NCI-H2227 treated with DMSO at 0.1 percent for 48 hours (cell line): ENCODE measurements at regions not wholly inside any gene's neighbourhood (a gene's known extent, or its start where the extent isn't known, plus 50 kb on each side); places are given as distances from the start of the nearest gene placed in this dataset.
"Not testable (repeated sequence)": the region's sequence is repeated elsewhere in the genome, so short reads cannot be mapped to it uniquely, and the experiment has no call there.

Source experiments
- DNase-seq: peaks from one replicate; lab custom pipeline; 2025; lab: John Stamatoyannopoulos, UW

GRCh38 chr9:106228861-106229260 is 534.5 kb downstream of the TMEM38B start:
- no peak for DNase-seq

DNA sequence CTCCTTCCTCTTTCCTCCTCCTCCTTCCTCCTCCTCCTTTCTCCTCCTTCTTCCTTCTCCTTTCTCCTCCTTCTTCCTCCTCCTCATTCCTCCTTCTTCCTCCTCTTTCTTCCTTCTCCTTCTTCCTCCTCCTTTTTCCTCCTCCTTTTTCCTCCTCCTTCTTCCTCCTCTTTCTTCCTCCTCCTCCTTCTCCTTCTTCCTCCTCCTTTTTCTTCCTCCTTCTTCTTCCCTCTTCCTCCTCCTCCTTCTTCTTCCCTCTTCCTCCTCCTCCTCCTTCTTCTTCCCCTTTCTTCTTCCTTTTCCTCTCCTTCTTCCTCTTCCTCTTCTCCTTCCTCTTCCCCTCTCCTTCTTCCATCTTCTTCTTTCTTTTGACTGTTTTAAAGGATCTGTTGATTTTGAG is 538.8 kb downstream of the TMEM38B start:
- no peak for DNase-seq

DNA sequence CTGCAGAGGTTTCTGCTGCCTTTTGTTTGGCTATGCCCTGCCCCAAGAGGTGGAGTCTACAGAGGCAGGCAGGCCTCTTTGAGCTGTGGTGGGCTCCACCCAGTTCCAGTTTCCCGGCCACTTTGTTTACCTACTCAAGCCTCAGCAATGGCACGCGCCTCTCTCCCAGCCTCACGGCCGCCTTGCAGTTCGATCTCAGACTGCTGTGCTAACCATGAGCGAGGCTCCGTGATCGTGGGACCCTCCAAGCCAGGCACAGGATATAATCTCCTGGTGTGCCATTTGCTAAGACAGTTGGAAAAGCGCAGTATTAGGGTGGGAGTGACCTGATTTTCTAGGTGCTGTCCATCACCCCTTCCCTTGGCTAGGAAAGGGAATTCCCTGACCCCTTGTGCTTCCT is 566.6 kb downstream of the TMEM38B start:
- DNase-seq: not testable (repeated sequence)

DNA sequence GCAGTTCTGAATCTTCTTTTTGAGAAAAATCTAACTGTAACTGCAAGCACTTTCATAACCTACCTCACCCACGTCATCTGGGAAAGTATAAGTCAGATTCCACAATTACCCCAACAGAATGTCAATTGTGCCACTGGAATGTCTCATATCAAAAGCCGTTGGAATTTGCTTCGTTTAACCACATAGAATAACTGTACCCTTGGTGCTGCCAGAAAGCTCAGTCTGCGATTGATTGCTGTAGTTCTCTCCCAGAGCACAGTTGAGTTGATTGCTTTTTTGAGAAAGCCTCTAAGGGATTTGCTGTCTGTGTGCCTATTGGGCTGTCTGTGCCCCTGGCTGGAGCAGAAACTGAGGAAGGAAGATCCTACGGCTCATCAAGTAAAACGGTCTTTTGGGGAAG is 583.6 kb downstream of the TMEM38B start:
- no peak for DNase-seq

- DNase-seq: no peak
Measured at GRCh38 chr9:106283769-106284168, 579.2 kb upstream of the ZNF462 start.

DNA sequence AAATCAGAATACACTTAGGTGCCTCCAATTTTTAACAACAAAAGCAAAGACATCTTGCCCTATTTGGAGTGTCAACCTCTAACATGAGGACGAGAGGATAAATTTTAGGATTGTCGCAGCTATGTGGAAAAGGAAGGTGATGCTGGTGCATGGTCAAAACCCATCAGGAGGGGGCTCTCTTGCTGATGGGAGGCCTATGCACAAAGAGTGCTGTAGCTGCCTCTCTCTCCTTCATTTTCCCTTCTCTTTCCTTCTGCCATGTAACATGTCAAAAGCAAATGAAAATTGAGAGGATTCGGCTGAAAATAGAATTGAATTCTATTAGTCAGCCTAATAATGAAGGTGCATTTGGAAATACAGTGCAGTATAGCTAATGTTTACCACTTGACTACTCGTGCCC is 578.7 kb upstream of the ZNF462 start:
- no peak for DNase-seq

DNA sequence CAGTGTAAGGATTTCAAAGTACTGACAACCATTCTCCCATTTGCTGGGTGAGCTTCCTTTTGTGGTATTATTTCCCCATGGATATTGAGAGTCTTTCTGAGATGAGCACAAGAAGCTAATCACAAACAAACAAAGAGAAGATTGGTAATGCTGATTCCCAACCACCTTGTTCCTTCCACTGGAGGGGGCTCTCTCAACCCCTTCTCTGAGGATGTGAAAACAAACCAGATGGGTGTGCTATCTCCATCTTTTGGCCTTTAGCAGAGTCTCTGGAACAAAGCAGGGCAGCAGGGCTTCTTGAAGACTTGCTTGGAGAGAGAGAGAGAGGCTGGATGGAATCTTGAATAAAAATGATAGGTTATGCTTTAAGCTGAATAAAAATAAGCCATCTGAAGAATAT is 576.7 kb upstream of the ZNF462 start:
- DNase-seq: no peak

- DNase-seq: no peak
Measured at GRCh38 chr9:106287091-106287631, 575.8 kb upstream of the ZNF462 start.

- DNase-seq: no peak
Measured at GRCh38 chr9:106287731-106288130, 575.2 kb upstream of the ZNF462 start.

GRCh38 chr9:106288689-106289088 is 574.3 kb upstream of the ZNF462 start:
- no peak for DNase-seq

DNA sequence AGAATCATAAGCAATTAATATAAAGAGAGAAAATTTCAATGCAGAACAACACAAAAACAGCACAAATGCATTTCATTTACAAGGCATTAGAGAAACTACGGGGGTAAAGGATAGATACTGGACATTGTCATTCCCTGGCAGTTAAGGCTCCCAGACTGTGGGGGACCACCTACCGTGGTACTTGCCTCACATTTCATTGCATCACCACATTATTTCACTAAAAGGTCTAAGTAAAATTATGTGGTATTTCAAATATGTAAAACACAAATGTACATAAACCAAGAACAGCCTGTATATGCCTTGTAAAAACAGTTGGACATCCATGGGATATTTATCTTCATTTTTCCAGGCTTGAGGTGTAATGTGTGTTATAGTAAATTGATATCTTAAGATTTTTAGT is 571.2 kb upstream of the ZNF462 start:
- DNase-seq: no peak

GRCh38 chr9:106296426-106296825 is 566.5 kb upstream of the ZNF462 start:
- DNase-seq: no peak

DNA sequence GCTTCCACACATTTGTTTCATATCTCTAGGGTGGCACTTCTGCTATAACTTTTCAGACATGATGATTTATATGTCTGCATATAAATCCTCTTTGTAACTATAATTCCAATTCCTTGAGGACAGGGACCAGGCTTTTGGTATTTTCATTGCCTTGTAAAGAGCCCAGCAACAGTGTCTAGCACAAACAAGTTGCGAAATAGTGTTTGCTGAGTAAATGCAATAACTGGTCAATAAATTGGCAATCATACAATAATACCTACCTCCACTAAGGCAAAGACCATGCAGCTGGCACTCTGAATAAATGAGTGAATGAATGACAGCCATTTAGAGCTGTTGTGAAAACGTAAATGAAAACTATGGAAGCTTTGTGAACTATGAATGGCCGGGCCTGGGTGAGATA is 564.0 kb upstream of the ZNF462 start:
- no peak for DNase-seq

DNA sequence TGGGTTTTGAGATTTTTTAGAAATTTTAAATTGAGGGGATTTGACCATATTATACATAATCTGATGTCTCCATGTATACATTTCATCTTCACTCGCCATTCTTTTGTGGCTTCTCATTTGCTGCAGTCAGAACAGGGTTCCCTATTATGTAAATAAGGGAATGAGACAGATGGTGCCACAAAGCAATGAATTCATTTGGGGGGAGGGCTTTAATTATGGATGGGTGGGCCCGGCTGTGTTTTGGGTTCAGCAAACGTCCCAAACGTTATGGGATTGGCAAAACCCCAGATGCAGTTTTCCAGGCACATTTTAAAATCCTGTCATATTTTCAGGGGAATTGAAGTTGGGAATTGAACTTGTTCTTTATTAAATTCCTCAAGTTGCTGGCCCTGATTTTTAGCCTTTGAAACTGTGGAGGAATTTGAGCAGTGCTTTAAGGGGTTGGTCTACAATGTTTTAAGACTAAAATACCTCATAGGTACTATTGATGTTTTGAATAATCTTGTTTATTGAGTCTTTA is 558.5 kb upstream of the ZNF462 start:
- no peak for DNase-seq

DNA sequence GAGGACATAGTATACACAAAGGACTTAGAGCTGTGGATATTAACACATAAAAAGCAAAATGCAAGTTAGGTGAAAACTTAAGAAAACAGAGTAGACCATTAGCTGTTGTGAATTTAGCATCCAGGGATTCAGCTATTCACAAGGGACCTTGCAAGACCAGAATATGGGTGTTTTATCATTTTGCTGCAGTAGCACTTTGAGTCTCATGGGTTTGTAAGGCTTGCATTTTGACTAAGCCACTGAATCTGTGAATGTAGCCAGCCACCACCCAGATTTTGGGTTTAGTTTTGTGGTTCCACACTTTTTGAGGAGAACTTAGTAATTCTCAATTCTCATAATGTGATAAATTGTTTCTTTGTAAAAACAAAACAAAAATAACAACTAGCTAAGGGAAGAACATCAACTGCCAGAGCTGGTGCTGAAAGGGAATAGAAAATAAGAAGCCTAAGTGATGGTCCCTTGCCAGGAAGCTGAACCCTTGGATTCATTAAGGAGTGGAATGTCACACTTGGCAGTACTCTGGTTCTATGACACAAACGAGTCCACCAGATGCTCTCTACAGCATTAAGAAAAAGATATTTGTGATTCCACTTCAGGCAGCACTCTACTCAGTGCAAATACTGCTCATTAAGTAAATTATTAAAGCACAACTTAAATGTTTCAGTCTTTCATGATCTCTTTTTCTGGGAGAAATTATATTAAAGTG is 557.4 kb upstream of the ZNF462 start:
- DNase-seq: no peak

GRCh38 chr9:106307670-106308069 is 555.3 kb upstream of the ZNF462 start:
- no peak for DNase-seq

DNA sequence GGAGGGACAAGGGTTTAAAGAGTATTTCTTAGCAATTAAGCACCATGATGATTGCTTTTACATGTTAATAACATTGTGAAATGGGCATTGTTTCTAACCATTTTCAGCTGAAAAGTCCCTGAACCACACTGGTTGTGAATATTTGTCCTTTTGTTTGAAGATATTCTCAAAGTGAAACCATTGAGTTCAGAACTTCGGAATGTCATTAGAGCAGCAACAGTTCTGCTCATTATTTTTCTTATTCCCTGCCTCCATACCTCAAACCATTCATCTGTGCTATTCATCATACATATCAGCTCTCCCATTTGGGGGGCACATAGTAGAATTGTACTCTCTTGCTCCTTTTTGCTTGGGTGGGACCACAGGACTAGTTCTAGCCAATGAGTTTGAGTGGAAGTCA is 553.0 kb upstream of the ZNF462 start:
- DNase-seq: no peak

DNA sequence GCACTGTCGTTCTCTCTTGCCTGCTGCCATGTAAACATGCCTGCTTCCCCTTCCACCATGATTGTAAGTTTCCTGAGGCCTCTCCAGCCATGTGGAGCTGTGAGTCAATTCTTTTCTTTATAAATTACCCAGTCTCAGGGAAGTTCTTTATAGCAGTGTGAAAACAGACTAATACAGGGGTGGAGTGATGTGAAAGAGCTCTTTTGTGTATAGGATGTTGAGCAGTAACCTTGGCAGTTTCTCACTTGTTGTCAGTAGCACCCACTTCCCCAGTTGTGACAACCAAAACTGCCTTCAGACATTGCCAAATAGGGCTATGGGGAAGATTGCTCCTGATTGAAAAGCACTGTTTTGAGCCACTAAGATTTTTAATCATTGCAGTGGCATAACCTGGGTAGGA is 552.2 kb upstream of the ZNF462 start:
- DNase-seq: no peak

DNA sequence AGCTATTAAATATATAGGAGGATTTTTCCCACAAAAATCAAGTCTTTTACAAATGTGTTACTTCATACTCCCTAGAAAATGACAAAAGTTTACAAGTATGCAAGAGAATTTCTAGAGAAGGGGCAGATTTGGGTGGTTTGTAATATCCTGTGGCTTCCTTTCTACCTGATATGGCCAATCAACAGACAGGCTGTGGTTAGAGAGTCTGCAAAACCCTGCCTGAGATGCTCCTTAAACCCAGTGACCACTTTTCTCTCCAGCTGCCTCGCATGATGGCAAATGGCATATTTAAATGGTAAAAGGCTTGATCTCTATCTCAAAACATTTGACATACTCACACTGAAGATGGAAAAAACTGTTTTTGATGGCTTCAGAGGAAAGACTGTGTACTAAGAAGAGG is 550.1 kb upstream of the ZNF462 start:
- DNase-seq: no peak

GRCh38 chr9:106314476-106314875 is 548.5 kb upstream of the ZNF462 start:
- DNase-seq: no peak

- DNase-seq: no peak
Measured at GRCh38 chr9:106321394-106322180, 541.4 kb upstream of the ZNF462 start.

GRCh38 chr9:106322706-106323245 is 540.2 kb upstream of the ZNF462 start:
- DNase-seq: no peak

DNA sequence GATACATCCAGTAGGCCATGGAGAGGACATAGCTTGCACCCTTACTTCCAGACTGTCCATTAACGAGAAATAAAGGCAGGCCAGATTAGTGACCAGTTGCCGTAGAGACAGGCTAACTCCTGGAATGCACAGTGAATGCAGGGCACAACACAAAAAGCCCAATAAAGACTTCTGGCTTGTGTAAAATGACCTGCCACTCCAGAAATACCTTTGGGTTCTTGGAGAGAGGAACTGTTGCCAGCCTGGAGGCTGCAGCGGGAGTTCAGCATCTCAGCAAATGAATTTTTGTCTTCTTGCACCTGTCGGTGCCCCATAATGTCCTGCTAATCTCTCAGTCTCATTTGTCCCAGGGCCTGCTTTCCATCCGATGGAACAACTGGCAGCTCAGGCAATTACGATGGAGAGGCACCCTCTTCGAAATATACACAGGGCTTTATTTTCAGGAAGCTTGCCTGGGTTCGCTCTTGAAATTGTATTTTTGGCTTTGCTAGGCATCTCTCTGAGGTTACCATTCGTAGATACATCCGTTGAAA is 538.8 kb upstream of the ZNF462 start:
- no peak for DNase-seq
